ENCODE measurements at regions not wholly inside any gene's neighbourhood (a gene's known extent, or its start where the extent isn't known, plus 50 kb on each side); places are given as distances from the start of the nearest gene placed in this dataset.

- Histone ChIP-seq H3K9me3 (no peaks in the 10 kb centered on the region), H3K27me3 (no peaks in the 10 kb centered on the region), H3K27ac (no peak overlapping the region), H3K36me3 (no peaks in the 10 kb centered on the region), H3K4me1 (no peaks in the 10 kb centered on the region), H3K4me3 (no peak overlapping the region)
- TF ChIP-seq, protein P1, sequence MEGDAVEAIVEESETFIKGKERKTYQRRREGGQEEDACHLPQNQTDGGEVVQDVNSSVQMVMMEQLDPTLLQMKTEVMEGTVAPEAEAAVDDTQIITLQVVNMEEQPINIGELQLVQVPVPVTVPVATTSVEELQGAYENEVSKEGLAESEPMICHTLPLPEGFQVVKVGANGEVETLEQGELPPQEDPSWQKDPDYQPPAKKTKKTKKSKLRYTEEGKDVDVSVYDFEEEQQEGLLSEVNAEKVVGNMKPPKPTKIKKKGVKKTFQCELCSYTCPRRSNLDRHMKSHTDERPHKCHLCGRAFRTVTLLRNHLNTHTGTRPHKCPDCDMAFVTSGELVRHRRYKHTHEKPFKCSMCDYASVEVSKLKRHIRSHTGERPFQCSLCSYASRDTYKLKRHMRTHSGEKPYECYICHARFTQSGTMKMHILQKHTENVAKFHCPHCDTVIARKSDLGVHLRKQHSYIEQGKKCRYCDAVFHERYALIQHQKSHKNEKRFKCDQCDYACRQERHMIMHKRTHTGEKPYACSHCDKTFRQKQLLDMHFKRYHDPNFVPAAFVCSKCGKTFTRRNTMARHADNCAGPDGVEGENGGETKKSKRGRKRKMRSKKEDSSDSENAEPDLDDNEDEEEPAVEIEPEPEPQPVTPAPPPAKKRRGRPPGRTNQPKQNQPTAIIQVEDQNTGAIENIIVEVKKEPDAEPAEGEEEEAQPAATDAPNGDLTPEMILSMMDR (IDR thresholded peaks at IDR 0.05) = no peak
- intact Hi-C loops (cut with DNase I; ENCODE audit: low total_unique reads) = no loop called here
- no peak for DNase-seq
These were observed 614.5 kb downstream of the HINT1 start for GRCh38 chr5:130550562-130550928.

DNA sequence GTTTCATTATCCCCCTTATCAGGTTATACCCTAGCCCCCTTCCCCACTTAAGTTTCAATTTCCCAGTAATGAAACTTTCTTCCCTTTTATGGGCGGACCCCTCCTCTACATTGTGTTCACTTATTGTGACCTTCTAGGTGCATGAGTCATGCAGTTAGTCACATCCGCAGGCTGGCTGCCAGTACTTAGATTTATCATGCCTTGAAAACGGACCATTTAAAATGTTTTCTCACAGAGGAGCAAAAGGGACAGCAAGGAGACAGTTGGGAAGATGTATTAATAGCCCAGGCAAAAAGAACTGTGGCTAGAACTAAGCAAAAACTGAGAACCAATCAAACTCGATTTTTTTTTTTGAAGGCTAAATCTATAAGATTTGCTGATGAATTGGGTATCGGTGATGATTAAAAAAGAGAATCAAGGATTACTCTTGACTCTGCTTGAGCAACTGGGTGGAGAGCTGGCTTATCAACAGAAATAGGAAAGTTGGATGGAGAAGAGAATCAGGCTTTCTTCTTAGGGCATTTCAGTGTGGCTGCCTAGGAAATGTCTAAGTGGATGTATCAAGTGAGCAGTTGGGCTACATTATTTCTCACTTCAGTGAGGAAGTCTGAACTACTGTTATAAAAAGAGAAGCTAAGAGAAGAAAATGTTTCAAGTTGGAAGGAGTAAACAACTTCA is 615.0 kb downstream of the HINT1 start:
- intact Hi-C loops (cut with DNase I; ENCODE audit: low total_unique reads) = no loop called here
- Histone ChIP-seq H3K4me3 (no peak overlapping the region), H3K27me3 (no peaks in the 10 kb centered on the region), H3K36me3 (no peaks in the 10 kb centered on the region), H3K27ac (no peak overlapping the region), H3K9me3 (no peaks in the 10 kb centered on the region), H3K4me1 (no peaks in the 10 kb centered on the region)
- peak in 1 of 2 donors; percentile 21 for DNase-seq
- no peak for TF ChIP-seq POLR2A (IDR thresholded peaks at IDR 0.05)
- TF ChIP-seq, protein P1 (IDR thresholded peaks at IDR 0.05) = no peak

DNA sequence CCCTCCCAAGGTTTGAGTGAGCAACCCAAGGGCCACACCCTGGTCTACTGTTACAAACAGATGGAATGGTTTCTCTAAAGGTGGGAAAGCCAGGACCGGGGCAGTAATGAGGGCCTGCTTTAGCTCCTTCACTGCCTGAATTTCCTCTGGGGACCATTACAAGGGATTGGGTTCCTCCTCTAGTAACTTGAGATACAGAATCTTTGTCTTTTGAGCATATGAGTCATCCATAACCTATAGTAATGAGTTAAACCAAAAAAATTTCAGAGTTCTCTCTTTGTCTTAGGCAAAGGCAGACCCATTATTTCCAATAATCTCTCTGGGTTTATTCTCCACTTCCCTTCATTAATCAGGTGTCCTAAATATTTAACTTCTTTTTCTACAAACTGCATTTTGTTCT is 618.8 kb downstream of the HINT1 start:
- DNase-seq = no peak
- TF ChIP-seq, protein P1 (IDR thresholded peaks at IDR 0.05) = no peak
- Histone ChIP-seq H3K27me3 (no peaks in the 10 kb centered on the region), H3K36me3 (no peaks in the 10 kb centered on the region), H3K4me3 (no peak overlapping the region), H3K27ac (no peak overlapping the region), H3K9me3 (no peaks in the 10 kb centered on the region), H3K4me1 (no peaks in the 10 kb centered on the region)
- intact Hi-C loops (cut with DNase I; ENCODE audit: low total_unique reads) = no loop called here

DNA sequence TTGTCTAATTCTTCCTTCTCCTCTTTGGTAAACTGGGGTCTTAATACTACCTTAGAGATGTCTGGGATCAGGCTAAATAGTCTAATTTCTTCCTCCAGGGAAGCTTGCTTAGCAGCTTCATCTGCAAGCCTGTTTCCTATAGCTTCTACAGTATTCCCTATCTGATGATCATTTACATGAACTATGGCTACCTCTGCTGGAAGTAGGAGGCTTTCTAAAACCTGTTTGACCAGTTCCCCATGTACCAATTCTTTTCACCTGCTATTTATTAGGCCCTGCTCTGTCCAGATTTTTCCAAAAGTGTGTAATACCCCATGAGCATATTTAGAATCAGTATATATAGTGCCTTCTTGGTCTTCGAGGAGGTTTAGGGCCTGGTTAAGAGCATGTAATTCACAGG is 619.8 kb downstream of the HINT1 start:
- no peak for DNase-seq
- intact Hi-C loops (cut with DNase I; ENCODE audit: low total_unique reads) = no loop called here
- TF ChIP-seq, protein P1 (IDR thresholded peaks at IDR 0.05) = no peak
- TF ChIP-seq POLR2A (IDR thresholded peaks at IDR 0.05) = no peak
- Histone ChIP-seq H3K27me3 (no peaks in the 10 kb centered on the region), H3K36me3 (no peaks in the 10 kb centered on the region), H3K9me3 (no peaks in the 10 kb centered on the region), H3K4me1 (no peaks in the 10 kb centered on the region), H3K27ac (no peak overlapping the region), H3K4me3 (no peak overlapping the region)

DNA sequence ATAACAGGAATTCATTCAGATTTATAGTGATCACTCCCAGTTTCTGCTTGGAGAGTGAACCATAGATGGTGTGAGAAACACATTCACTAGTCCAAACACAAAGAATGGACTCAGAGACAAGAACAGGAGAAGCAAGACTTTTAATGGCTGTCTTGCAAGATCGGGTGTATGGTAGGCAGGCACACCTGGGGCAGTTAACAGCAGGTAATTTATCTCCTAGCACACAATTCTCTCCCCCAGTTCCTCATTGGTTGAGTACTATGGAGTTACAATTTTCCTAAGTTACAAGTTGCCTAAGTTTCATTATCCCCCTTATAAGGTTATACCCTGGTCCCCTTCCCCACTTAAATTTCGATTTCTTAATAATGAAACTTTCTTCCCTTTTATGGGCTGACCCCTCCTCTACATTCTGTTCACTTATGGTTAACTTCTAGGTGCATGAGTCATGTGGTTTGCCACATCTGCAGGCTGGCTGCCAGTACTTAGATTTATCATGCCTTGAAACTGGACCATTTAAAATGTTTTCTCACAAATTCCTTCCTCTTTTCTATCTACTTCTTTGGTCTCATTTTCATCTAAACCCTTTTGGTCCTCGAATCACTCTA is 623.3 kb downstream of the HINT1 start:
- no peak for TF ChIP-seq POLR2A (IDR thresholded peaks at IDR 0.05)
- TF ChIP-seq, protein P1 (IDR thresholded peaks at IDR 0.05) = no peak
- H3K9me3 ChIP-seq = no peaks in the 10 kb centered on the region

More for the DNA sequence above, 623.3 kb downstream of the HINT1 start:
- H3K27me3 ChIP-seq = no peaks in the 10 kb centered on the region
- no peaks in the 10 kb centered on the region for H3K36me3 ChIP-seq
- no peak for DNase-seq
- intact Hi-C loops (cut with DNase I; ENCODE audit: low total_unique reads) = no loop called here
- no peaks in the 10 kb centered on the region for H3K4me1 ChIP-seq
- no peak overlapping the region for H3K27ac ChIP-seq
- no peak overlapping the region for H3K4me3 ChIP-seq

All from uterus (tissue), 3 donors.